HG03025 (cell line): ENCODE measurements at regions not wholly inside any gene's neighbourhood (a gene's known extent, or its start where the extent isn't known, plus 50 kb on each side); places are given as distances from the start of the nearest gene placed in this dataset.

Experiments
- ATAC-seq: cut with Tn5 transposase; IDR thresholded peaks from one replicate; pipeline ENCODE4 v1.9.1; 2021; ENCODE audit warnings: mild to moderate bottlenecking, moderate library complexity; ENCODE audit not compliant: unreplicated experiment, low FRiP score

DNA sequence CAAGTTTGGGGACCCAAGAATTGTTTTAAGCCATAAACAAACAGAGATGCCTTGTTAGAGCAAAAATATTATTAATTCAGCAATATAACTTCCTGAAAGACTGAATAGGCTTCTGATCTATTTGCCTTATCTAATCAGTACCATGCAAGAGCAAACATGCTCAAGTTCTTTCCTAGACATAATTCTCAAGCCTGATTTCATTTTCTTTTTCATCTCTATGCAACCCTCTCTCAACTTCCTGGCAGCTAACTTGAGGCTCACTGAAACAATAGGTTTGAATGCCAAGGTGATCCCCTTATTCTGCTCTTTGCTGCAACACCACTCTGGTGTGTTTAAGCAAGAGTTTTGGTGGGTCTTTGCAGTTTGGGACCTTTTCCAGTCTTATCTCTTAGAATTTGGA lies 230.9 kb upstream of the CD96 start:
- ATAC-seq: no peak

DNA sequence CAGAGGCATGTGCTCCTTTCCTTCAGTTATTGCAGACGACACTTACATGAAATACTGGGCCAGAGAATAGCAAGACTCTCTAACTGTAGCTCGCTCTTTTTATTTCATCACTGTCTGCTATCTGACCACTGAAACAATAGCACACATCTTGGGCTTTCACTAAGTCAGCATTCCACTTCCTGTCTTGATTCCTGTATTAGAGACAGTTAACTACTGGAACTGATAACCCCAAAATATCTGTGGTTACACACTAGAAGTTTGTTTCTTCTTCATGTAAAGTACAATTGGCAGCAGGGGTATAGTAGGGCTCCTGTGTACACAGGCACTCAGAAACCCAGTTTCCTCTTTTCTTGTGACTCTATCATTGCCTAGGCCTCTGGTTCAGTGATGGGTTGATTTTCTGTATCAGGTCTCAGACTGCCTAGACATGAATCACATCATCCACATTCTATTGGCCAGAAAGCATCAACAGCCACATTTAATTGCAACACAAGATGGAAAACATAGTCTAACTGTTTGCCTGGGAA lies 230.2 kb upstream of the CD96 start:
- peak; percentile 83 for ATAC-seq

DNA sequence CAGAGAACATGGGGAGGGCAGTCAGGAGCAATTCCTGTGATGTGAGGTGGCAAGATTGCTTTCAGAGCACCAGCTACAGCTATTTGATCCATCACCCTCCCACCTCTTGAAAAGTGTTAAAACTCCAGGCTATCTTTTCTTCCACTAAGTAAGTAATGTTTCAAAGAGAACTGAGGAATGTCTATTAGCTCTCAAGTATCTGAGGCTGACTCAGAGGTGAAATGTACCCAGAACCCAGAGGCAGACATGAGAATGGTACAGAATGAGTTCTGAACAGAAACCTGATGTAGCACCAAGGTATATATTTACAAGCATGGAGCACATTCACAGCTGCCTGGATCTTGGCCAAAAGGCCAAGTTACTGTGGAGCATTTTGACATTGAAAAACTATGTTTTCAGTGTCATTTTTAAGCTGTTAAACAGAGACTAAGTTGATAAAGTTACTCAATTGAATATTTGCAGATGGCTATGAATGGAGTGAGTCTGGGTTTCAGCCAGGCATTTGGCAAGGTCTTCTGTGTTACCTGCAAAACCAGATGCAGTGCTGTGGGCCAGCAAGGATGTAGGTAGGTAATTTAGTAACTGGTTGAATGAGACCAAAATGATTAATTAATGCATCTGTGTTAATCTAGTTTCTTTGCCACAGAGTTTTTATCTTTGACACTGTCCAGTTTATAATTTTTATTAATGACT lies 227.7 kb upstream of the CD96 start:
- no peak for ATAC-seq

DNA sequence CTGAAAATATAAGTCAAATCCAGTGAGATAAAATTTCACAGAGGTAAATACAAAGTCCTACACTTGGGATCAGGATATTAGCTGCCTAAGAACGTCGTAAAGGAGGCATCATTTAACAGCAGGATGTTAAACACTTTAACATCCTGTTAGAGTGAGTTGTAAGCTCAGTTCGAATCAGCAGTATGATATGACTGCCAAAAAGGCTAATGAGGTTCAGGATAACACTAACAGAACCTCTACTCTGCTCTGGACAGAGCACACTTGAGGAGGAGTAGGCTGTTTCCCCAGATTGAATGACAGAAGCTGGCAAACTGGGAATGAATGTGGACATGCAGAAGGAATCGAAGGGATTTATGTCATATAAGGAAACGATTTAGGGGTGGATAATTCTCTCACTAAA lies 227.1 kb upstream of the CD96 start:
- ATAC-seq: no peak

DNA sequence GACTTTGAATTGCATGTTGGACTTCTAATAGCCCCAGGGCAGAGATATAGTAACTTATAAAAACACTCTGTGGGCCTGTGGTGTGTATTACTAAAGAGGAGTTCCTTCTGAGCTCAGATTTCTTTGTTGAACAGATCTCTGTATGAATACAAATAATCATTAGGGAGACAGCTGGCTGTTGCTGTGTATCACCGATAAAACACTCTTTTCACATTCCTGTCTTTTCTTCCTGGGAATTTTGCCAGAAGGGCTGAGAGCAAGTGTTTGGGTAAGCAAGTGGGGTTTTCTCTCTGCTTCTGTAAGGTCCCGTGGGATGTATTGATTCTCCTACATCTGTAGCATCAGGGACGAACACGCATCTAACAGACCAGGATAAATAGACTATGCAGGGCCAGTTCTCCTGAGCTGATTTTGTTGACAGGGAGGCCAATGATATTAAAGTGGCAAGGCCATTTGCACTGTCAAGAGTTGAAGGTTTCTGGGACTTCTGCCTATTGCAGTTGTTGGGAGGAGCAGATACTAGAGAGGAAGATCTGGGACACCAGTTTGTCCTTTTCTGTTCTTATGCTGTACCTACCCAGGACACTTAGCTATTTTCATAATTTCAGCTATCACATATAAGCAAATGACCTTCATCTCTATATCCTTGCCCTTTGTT lies 225.9 kb upstream of the CD96 start:
- no peak for ATAC-seq

DNA sequence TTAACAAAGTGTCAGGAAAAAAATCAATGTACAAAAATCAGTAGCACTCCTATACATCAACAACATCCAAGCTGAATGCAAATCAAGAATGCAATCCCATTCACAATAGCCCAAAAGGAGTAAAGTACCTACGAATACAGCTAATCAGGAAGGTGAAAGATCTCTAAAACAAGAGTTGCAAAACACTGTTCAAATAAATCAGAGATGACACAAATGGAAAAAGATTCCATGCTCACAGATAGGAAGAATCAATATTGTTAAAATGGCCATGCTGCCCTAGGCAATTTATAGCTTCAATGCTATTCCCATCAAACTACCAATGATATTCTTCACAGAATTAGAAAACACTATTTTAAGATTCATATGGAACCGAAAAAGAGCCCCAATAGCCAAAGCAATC lies 223.7 kb upstream of the CD96 start:
- no peak for ATAC-seq

DNA sequence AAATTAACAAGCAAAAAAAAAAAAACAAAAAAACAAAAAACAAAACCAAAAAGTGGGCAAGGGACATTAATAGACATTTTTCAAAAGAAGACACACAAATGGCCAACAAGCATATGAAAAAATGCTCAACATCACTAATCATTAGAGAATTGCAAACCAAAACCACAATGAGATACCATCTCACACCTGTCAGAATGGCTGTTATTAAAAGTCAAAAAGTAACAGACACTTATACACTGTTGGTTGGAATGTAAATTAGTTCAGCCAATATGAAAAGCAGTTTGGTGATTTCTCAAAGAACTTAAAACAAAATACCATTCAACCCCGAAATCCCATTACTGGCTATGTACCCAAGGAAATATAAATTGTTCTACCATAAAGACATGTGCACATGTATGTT lies 222.4 kb upstream of the CD96 start:
- no peak for ATAC-seq

DNA sequence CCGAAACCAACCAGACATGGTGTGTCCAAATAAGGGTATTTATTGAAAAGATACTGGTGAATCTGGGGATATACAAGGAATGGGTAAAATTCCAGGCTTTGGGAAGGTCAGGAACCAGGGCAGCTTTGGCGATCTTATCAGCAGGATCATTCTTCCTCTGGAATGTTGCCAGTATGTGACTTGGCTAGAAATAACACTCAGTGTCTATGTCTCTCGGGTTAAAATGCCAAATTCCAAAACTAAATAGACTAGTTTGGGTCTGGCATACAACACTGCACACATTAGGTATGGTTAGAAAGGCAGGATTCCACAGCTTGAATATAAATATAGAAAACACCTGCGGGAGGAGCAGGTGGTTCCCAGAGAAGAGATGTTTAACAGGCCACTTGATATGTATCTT lies 220.2 kb upstream of the CD96 start:
- ATAC-seq: no peak

DNA sequence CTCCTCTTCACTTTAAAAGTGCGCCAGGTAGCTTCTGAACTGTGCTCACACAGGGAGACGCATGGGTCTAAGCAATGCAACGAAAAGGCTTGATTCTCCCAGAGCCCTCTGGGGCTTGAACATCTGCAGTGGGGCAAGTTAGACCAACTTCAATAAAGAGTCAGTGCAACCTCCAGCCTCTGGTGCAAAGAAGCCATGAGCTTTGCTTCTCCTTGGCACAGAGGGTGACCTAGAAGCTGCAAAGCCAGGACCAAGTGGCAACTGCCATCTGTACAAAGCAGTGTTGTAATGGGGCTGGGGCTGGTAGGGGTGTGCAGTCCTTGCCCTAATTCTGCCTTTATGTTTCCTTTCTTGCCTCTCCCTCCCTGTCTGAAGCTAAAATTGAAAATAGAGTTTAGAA lies 219.0 kb upstream of the CD96 start:
- no peak for ATAC-seq

DNA sequence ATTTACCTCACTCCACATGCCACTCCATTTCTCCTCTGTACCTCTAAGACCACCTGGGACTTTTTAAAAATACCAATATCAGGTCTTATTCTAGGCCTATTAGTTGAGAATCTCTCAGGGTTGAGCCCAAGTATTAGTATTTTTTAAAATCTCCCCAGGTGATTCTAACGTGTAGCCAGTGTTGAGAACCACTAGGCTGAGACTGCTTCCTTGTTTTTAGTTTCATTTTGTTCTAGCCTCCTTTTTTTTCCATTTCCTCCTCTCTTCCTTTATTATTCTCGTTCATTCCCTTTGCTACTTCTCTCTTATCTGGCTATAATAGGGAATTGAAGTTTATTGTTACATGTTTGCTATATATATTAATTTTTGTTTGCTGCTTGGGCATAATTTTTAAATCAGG lies 217.8 kb upstream of the CD96 start:
- ATAC-seq: no peak

DNA sequence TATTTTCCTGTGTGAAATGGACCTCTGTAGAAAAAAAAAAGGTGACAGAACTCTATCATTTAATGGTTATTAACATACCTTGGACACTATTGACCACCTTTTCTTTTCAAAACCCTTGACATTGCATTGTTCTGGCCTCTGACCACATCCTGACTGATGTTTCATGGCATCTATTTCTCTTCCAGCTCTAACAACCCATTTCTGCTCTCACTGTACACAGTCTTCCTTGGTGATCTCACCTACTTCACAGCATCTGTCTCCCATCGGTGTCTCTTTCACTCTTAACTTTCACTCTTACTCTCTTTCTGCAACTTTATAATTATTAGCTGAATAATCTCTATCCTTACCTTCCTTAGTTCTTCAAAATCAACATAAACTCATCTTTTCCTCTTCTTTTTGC lies 217.4 kb upstream of the CD96 start:
- ATAC-seq: no peak

DNA sequence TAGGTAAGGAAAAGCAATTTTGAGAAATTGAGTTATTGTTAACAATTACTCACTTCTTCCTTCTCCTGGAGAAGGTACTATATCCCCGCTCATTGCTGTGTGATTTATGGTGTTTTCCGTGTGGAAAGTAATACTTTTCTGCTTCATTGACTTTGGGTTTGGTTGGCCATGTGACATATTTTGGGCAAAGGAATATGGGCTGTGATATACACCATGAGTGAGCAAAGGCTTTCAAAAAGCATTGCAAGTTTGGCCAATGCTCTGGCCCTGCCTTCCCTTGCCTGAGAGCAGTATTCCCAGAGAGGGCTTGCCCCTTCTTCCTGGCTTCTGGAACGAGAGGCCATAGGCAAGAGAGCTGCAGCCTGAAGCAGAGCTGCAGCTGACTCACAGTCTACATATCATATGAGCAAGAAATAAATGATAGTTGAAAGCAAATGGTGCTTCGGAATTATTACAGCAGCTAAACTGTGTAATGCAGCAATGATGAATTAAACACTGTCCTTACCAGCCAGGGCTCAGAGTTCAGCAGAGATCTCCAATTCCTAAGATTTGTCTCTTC lies 216.8 kb upstream of the CD96 start:
- no peak for ATAC-seq

DNA sequence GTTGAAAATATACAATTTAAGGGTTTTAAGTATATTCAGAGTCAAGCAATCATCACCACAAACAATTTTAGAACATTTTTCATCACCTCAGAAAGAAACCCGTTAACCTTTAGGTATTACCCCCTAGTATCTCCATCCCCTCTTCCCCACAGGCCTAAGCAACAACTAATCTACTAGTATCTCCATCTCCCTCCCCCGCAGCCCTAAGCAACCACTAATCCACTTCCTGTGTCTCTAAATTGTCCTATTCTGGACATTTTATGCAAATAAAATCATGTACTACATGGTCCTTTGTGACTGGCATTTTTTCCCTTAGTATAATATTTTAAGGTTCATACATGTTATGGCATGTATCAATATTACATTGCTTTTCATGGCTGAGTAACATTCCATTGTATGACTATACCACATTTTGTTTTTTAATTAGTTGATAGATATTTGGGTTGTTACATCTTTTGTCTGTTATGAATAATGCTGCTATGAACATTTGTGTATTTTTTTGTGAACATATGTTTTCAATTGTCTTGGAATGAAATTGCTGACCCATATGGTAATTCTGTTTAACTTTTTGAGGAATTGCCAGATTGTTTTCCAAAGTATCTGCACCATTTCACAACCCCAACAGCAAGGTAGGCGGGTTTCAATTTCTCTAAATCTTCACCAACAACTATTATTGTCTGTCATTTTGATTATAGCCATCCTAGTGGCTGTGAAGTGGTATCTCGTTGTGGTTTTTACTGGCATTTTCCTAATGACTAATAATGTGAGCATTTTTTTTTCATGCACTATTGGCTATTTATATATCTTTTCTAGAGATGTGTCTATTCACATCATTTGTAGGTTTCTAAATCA lies 215.6 kb upstream of the CD96 start:
- no peak for ATAC-seq

DNA sequence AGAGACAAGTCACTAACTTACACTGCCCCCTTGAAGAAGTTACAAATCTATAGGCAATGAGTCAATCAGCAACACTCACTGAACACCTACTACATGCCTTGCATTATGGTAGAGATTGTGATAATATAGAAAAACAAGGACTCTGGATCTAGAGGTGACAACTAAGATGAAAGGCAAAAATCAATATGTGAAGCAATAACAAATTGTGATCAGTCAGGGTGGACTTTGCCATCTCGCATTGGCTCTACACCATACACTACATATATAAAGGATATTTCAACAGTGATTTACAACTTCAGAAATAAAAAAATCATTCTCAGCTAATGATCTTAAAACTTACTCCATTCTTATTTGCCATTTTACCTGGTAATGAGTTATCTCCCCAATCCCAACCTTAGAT lies 210.7 kb upstream of the CD96 start:
- ATAC-seq: no peak

DNA sequence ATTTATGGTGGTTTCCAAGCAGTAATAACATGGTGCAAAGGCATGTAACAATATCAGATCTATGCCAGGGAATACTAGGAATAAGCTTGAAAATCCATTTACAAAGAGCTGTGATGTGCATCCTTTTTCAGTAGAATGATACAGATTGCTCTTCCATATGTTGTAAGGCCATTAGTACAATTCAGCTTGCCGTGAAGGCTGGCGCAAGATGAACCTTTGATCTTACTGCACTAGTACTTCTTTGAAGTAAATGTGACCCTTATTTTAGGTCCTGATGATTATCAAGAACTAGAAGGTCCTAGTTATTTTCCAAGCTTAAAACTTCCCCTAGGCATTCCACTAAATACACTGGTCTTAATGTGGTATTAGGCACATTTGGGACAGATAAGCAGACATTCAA lies 210.1 kb upstream of the CD96 start:
- ATAC-seq: no peak

DNA sequence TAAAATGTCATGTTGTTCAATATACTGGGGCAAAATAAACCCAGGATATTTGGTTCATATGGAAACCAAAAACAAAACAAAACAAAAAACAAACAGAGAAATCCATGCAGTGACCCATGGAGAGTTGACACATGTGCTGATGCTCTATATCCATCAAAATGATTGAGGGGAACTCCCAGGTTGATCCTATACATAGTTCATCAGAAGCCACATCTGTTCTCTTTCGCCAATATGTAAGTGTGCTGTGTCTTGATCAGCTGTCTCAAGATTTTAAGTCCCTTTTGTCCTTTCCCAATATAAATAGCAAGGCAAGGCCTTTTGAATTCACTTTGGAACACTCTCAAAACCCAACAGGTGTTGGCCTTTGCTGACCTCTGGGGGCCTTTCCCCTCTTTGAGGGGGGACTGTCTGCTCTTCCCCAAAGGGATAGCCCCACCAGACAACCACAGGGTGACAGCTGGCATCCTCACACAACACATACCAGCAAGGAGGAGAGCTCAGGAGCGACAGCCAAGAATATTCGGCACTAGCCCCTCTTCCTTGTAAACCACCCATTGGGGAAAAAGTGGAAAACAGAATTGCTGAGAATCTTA lies 209.4 kb upstream of the CD96 start:
- ATAC-seq: no peak

DNA sequence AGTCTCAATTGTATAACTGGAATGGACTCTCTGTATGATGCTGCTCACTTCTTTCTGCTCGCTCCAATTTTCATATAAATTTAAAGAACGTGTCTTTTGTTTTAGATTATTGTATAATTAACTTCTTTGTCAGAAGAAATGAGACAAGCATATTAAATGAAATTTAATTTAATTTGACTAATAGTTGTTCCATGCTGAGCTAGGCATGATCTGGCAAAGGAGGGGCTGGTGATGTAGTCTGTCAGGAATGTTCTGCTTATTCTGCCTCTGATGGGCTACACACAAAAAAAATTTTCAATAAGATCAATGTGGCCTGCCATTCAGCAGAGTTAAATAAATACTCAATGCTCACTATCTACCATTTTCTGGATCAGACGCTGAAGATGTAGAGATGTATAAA lies 208.4 kb upstream of the CD96 start:
- no peak for ATAC-seq

DNA sequence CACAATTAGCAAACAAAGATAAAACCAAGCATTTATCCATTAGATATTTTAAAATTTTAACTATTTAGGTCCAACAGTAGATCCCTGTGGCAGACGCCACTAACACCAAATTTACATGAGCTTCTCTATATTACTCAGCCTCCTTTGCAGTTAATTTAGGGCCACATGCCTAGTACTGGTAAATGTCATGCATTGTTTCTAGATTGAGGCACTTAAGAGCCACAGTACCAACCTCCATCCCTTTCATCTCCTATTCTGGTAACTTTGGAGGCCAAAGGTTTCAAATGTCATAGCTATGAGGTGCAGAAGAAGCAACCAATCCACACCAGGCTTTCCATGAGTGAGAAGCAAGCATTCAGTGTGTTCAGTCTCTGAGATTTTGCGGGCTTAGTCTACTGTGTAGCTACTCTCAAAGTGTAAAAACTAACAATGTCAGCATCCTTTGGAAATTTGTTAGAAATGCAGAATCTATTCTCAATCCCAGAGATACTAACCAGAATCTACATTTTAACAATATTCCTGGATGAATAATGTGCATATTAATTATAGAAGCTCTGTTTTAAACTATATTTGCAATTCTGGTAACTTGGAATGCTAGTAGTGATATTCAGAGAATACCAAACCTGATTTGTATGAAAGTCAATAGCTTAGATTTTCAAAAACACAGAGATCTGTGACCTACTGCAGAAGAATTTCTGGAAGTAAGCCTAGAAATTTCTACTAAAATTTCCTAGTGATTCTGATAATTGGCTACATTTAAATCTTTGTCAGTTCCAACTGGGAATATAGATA lies 206.3 kb upstream of the CD96 start:
- ATAC-seq: no peak

DNA sequence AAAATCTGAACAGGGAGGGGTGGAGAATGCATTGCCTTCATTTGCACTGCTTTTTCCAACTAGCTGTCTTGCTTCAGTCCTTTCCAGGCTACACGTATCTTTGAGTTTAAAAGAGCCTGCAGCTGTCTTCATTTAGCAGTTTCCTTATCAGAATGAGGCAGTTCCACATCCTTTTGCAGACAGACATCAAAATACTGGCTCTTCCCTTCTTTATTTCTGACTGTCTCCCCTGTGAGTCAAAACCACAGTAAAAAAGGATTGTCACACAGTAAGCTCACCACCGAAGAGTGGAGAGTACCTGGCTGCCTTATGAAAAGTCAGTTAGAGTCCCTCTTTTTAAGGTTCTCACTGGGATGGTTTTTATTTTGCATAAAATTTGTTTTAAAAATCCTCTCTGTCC lies 205.5 kb upstream of the CD96 start:
- no peak for ATAC-seq
